CD4-positive, alpha-beta T cell treated with Interleukin-10 for 1 hour (primary cell): ENCODE measurements at regions not wholly inside any gene's neighbourhood (a gene's known extent, or its start where the extent isn't known, plus 50 kb on each side); places are given as distances from the start of the nearest gene placed in this dataset.
"Not testable (repeated sequence)": the region's sequence is repeated elsewhere in the genome, so short reads cannot be mapped to it uniquely, and the experiment has no call there.

Experiments used
- DNase-seq: peaks from one replicate; pipeline ENCODE4 v3.0.0-alpha.2; 2020

- DNase-seq: not testable (repeated sequence)
These were observed 188.4 kb downstream of the NPIPA8 start for GRCh38 chr16:18148132-18148531.

- DNase-seq: not testable (repeated sequence)
These were observed 189.9 kb downstream of the NPIPA8 start for GRCh38 chr16:18146601-18147142.

GRCh38 chr16:18142066-18142465 is 194.5 kb downstream of the NPIPA8 start:
- DNase-seq: not testable (repeated sequence)

- DNase-seq: not testable (repeated sequence)
These were observed 200.2 kb downstream of the NPIPA8 start for GRCh38 chr16:18136288-18136687.

GRCh38 chr16:18135024-18135423 is 201.5 kb downstream of the NPIPA8 start:
- DNase-seq: not testable (repeated sequence)

- DNase-seq: not testable (repeated sequence)
These were observed 204.9 kb downstream of the NPIPA8 start for GRCh38 chr16:18131587-18131986.

GRCh38 chr16:18130478-18131120 is 205.9 kb downstream of the NPIPA8 start:
- DNase-seq: not testable (repeated sequence)

- DNase-seq: not testable (repeated sequence)
These were observed 209.5 kb downstream of the NPIPA8 start for GRCh38 chr16:18127033-18127432.

GRCh38 chr16:18119092-18119491 is 217.4 kb downstream of the NPIPA8 start:
- not testable (repeated sequence) for DNase-seq

- DNase-seq: not testable (repeated sequence)
These were observed 217.9 kb downstream of the NPIPA8 start for GRCh38 chr16:18118684-18119083.

GRCh38 chr16:18118071-18118470 is 218.5 kb downstream of the NPIPA8 start:
- DNase-seq: not testable (repeated sequence)

- DNase-seq: not testable (repeated sequence)
These were observed 232.1 kb downstream of the NPIPA8 start for GRCh38 chr16:18104412-18104811.

GRCh38 chr16:18101077-18101476 is 235.5 kb downstream of the NPIPA8 start:
- DNase-seq: not testable (repeated sequence)

- not testable (repeated sequence) for DNase-seq
These were observed 243.9 kb downstream of the NPIPA8 start for GRCh38 chr16:18092605-18093004.

- not testable (repeated sequence) for DNase-seq
These were observed 255.7 kb downstream of the NPIPA8 start for GRCh38 chr16:18080658-18081363.

GRCh38 chr16:18077910-18078309 is 258.6 kb downstream of the NPIPA8 start:
- DNase-seq: not testable (repeated sequence)

GRCh38 chr16:18072161-18072560 is 264.4 kb downstream of the NPIPA8 start:
- DNase-seq: no peak

GRCh38 chr16:18069683-18070082 is 266.9 kb downstream of the NPIPA8 start:
- no peak for DNase-seq

GRCh38 chr16:18068477-18068876 is 268.1 kb downstream of the NPIPA8 start:
- no peak for DNase-seq

- no peak for DNase-seq
These were observed 273.8 kb downstream of the NPIPA8 start for GRCh38 chr16:18062713-18063112.

GRCh38 chr16:18060351-18060750 is 276.2 kb downstream of the NPIPA8 start:
- no peak for DNase-seq

- DNase-seq: no peak
These were observed 277.0 kb downstream of the NPIPA8 start for GRCh38 chr16:18059577-18059976.

- no peak for DNase-seq
These were observed 277.4 kb downstream of the NPIPA8 start for GRCh38 chr16:18059089-18059488.

- DNase-seq: no peak
These were observed 281.1 kb downstream of the NPIPA8 start for GRCh38 chr16:18055411-18055916.
